GM12891 (cell line): ENCODE measurements at regions not wholly inside any gene's neighbourhood (a gene's known extent, or its start where the extent isn't known, plus 50 kb on each side); places are given as distances from the start of the nearest gene placed in this dataset.

Experiments
- DNase-seq: peaks from one replicate; pipeline ENCODE4 v3.0.0; 2011; ENCODE audit warnings: low spot score; ENCODE audit not compliant: insufficient read length
- FAIRE-seq: peaks from 2 replicates; lab custom pipeline; 2011; peaks lifted over from hg19 to GRCh38; lab: Jason Lieb, UNC
- PAX5 ChIP-seq: IDR thresholded peaks from 2 replicates; pipeline ENCODE4 v1.6.1; 2011; ENCODE audit warnings: low read length, moderate library complexity, mild to moderate bottlenecking; ENCODE audit not compliant: insufficient read depth, severe bottlenecking
- POLR2A ChIP-seq: IDR thresholded peaks from 2 replicates; pipeline ENCODE4 v1.6.1; 2011; ENCODE audit warnings: low read depth, low read length, control low read depth
- POLR2AphosphoS5 ChIP-seq: IDR thresholded peaks from 2 replicates; pipeline ENCODE4 v1.6.1; 2011; ENCODE audit warnings: low read depth, low read length, control low read depth
- POU2F2 ChIP-seq: IDR thresholded peaks from 2 replicates; pipeline ENCODE4 v1.6.1; 2011; ENCODE audit warnings: low read depth, mild to moderate bottlenecking, control low read depth, low read length, moderate library complexity
- SPI1 ChIP-seq: IDR thresholded peaks from 2 replicates; pipeline ENCODE4 v1.6.1; 2011; ENCODE audit warnings: low read depth, low read length, control low read depth
- TAF1 ChIP-seq: IDR thresholded peaks from 2 replicates; pipeline ENCODE4 v1.6.1; 2011; ENCODE audit warnings: low read depth, low read length, control low read depth

DNA sequence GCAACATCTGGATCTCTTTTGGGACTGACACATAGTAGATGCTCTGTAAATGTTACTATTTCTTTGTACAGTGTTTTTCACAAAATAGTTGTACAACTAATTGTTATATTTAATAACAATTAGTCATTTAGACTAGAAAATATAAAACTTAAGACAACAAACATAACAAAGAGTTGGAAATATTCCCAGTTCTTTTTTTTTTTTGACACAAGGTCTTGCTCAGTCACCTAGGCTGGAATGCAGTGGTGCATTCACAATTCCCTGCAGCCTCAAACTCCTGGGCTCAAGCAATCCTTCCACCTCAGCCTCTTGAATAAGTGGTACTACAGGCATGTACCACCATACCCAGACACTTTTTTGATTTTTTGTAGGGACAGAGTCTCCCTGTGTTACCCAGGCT, 105.8 kb downstream of the UTRN start:
- no peak for DNase-seq
- TF ChIP-seq SPI1 (no peak), POLR2AphosphoS5 (no peak), PAX5 (no peak), POU2F2 (no peak), POLR2A (no peak), TAF1 (no peak)
- no peak for FAIRE-seq

DNA sequence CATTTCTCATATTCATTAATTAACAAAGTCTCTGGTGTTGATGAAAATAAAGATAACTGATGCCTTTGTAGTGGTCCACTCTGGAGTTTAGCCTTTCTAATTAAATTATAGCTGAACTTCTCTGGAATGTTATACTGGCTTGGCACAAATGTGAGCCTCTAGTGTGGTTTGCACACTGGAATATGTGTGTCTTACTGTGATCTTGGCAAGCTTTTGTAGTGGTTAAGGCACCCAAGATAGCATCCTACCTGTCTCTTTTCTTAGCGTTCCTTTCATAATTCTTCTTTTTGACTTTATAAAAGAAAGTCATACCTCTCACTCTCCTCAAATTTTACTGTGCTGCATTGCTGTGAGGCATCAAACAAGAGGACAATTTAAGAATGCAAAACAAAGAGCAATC, 107.4 kb downstream of the UTRN start:
- DNase-seq (no peak), FAIRE-seq (no peak)
- no peak for TF ChIP-seq POU2F2
- no peak for TF ChIP-seq PAX5
- TF ChIP-seq POLR2AphosphoS5 = no peak
- TF ChIP-seq TAF1 = no peak
- no peak for TF ChIP-seq SPI1
- no peak for TF ChIP-seq POLR2A

DNA sequence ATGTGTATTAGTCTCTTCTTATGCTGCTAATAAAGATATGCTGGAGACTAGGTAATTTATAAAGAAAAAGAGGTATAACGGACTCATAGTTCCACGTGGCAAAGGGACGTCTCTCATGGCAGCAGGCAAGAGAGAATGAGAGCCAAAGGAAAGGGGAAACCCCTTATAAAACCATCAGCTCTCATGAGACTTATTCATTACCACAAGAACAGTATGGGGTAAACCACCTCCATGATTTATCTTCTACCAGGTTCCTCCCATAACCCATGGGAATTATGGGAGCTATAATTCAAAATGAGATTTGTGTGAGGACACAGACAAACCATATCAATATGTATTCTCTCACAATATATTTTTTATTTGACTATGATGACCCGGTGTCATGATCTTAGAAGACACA, 109.1 kb downstream of the UTRN start:
- FAIRE-seq = no peak
- TF ChIP-seq POLR2AphosphoS5 (no peak), PAX5 (no peak), POU2F2 (no peak), POLR2A (no peak), TAF1 (no peak)

DNA sequence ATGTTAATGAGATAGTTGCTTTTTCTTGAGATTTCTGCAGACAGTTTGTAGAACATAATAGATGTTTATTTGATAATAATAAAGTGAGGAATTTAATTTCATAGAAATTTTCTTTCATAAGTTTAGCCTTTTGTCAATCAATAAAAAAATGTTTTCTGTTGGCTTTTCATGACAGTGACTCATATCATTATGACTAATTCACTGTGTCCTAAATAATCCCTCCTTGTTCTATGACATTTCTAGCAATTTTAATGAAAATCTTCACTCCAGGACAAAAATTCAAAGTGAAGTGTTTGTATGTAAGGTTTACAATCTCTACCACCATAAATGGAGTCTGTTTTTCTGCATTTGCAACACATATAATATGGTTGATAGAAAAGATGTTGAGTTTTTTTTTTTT, 109.9 kb downstream of the UTRN start:
- TF ChIP-seq POU2F2 (no peak), POLR2A (no peak), POLR2AphosphoS5 (no peak), PAX5 (no peak), TAF1 (no peak), SPI1 (no peak)

More for the DNA sequence above, 109.1 kb downstream of the UTRN start:
- no peak for DNase-seq

DNA sequence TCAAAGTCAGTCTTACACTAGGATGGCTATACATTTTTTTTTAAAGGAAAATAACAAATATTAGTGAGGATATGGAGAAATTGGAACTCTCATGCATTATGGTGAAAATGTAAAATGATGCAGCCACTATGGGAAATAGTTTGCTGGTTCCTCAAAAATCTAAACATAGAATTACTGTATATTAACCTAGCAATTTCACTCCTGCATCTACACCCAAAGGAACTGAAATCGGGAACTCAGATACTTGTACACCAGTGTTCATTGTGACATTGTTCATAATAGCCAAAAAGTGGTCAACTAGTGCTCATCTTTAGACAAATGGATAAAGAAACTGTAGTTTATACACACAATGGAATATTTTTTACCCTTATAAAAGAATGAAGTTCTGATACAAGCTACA, 110.7 kb downstream of the UTRN start:
- FAIRE-seq (no peak), DNase-seq (no peak)

More for the DNA sequence above, 109.9 kb downstream of the UTRN start:
- FAIRE-seq (no peak), DNase-seq (no peak)

DNA sequence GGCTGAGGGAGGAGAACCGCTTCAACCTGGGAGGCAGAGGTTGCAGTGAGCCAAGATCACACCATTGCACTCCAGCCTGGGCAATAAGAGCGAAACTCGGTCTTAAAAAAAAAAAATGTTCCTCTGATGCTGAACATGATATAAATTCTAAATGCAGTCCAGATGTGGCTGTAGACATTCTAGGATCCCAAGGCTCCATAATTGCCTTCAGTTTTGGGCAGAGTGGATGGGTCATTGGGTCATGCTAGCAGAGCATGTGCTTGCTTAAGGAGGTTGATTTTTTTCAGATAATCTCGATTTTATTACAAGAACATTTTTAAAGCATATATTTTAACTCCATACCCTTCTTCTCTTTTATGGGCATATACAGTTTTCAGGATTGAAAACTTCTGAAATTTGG, 112.0 kb downstream of the UTRN start:
- TF ChIP-seq POU2F2 (no peak), PAX5 (no peak), TAF1 (no peak), POLR2A (no peak), SPI1 (no peak)

More for the DNA sequence above, 110.7 kb downstream of the UTRN start:
- no peak for TF ChIP-seq TAF1

DNA sequence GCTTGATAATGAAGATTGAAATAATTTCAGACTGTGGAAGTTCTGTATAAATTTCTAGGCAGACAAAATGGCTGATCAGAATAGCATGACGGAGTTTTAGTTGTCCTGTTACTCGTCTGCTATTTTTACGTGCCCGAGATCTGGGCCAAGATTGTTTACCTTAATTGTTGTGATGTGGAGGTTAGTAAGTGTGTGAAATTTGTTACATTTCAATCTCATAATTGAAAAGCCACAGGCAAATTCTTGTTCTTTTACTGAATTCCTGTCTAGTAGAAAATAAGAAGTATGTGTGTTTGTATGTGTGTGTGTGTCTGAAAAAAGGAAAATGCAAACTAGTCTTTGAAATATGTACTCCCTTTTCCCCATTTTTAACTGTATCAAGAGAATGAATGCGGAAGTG, 115.2 kb downstream of the UTRN start:
- TF ChIP-seq SPI1 (no peak), POLR2AphosphoS5 (no peak), PAX5 (no peak), TAF1 (no peak), POLR2A (no peak), POU2F2 (no peak)
- DNase-seq = no peak
- no peak for FAIRE-seq

More for the DNA sequence above, 112.0 kb downstream of the UTRN start:
- DNase-seq (no peak), FAIRE-seq (no peak)

DNA sequence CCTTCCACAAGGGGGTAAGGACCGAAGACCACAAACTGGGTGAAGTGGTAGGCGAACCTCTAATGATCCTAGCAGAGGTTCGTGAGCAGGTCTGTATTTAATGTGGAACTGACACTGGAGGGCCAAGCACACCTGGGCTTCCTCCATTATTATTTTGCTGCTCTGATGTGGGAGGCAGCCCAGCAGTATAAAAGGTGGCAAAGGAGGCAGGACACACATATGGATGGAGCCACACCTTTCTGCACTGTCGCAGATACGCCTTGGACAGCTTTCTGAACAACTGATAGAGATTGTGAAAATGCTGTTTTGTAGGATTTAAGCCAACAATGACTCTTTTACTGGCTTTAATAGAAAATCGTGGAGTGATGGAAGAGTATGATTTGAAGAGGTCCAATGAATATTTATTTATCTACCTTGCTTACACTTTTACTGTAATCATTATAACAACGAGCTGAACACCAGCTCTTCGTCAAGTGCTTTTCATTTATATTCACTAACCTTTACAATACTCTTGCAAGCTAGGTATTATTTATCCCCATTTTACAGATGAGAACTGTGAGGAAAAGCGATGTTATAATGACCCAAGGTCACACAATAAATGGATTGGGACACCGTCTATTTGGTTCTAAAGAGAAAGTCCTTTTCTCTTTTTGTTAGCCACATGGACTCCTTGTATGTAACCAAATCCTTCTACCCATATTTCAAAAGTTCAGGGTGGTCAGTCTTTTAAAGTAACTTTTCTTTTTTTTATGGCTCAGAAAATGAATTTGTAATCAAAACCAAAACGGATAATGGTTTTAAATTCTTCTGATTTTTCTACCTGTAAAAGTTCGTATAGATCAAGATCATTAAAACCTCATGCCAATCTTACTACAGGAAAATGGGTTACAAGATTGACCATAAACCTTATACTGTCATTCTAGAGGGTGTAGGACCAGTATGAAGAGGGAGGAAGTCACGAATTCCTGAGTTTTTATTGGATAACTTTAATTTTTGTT, 116.9 kb downstream of the UTRN start:
- no peak for TF ChIP-seq POLR2AphosphoS5
- no peak for TF ChIP-seq SPI1
- no peak for TF ChIP-seq POLR2A
- TF ChIP-seq TAF1 = no peak
- no peak for TF ChIP-seq POU2F2
- no peak for TF ChIP-seq PAX5
- DNase-seq (no peak), FAIRE-seq (no peak)

DNA sequence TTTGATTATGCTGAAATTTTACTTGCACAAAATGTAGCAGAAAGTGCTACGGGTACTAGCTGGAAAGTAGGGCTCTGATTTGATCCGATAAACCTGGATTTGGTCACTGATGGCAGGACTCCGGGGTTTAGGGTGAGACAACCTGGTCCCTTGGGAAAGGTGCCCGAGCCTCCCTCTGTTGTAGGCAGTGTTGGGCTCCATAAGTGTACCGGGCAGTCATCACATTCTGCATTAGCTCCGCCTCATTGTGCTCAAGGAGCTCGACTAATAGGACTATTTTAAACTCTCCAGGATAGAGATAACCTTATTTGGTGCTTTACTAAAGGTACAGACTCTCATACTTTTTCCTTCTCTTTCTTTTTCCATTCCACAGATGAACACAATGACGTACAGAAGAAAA, 117.6 kb downstream of the UTRN start:
- FAIRE-seq (no peak), DNase-seq (no peak)
- no peak for TF ChIP-seq PAX5
- no peak for TF ChIP-seq POU2F2
- TF ChIP-seq POLR2AphosphoS5 = no peak
- TF ChIP-seq SPI1 = no peak
- no peak for TF ChIP-seq POLR2A
- no peak for TF ChIP-seq TAF1

DNA sequence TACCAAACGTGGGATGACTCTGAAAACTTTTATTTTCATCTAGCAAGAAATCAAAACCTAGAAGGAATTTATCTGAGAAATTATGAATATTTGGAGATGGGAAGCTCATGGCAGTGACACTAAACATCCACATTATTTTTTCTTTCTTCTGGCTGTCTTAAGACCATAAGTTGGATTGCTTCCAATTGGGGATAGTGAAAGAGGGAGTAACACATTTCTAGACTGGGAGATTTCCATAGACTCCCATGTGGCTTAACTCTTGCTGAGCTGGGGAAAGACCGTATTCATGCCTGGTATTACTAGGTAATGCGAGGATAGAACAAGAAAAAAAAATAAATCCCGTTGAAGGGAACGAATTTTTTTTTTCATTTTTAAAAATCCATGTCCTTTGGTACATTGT, 120.0 kb downstream of the UTRN start:
- TF ChIP-seq POLR2A (no peak), POLR2AphosphoS5 (no peak), SPI1 (no peak)
- FAIRE-seq (no peak), DNase-seq (no peak)
